ENCODE measurements at regions not wholly inside any gene's neighbourhood (a gene's known extent, or its start where the extent isn't known, plus 50 kb on each side); places are given as distances from the start of the nearest gene placed in this dataset.

DNA sequence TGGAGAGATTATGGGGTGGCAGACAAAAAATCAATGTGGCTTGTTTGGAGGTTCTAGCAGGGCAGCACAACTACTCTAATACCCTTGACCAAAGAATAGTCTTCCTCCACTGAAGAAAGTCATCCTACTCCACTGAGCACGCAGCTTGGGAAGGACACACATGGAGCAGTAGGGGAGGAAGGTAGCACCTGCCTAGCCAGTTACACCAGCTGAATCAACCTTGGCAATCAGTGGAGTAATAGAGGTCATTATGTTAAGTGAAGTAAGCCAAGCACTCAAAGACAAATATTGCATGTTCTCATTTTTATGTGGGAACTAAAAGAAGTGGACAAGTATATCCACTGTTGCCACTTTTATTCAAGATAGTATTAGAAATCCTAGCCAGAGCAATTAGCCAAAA lies 555.8 kb upstream of the ALCAM start:
- H3K9me3 ChIP-seq (ENCODE audit: control insufficient read depth, low read depth, low read length), result no peaks in the 10 kb centered on the region
- no peaks in the 10 kb centered on the region for H3K23me2 ChIP-seq (ENCODE audit: insufficient read length, low read depth, low read length, poor library complexity, severe bottlenecking)
- H2BK120ac ChIP-seq (ENCODE audit: low read depth, low read length, poor library complexity, severe bottlenecking), result no peak overlapping the region
- H3K79me2 ChIP-seq (ENCODE audit: insufficient read depth, low read length), result no peaks in the 10 kb centered on the region
- H4K20me1 ChIP-seq (ENCODE audit: control insufficient read depth, insufficient read depth, insufficient read length), result no peaks in the 10 kb centered on the region
- no peaks in the 10 kb centered on the region for H3K27me3 ChIP-seq (ENCODE audit: insufficient read depth, low read length)
- DNase-seq, result no peak
- H3K23ac ChIP-seq (ENCODE audit: insufficient read length, low read depth, low read length), result no peak overlapping the region
- no peak overlapping the region for H3K9ac ChIP-seq (ENCODE audit: extremely low read depth, insufficient read length, low read length)
- no peak overlapping the region for H3K4ac ChIP-seq (ENCODE audit: low read depth, low read length)
- H3T11ph ChIP-seq (ENCODE audit: low read length), result no peak overlapping the region
- H3K79me1 ChIP-seq (ENCODE audit: insufficient read depth, low read depth, low read length, poor library complexity, severe bottlenecking), result no peaks in the 10 kb centered on the region
- H2AK5ac ChIP-seq (ENCODE audit: insufficient read length, low read length), result no peak overlapping the region
- H4K5ac ChIP-seq (ENCODE audit: insufficient read length, low read depth, low read length), result no peak overlapping the region
- no peak overlapping the region for H2BK15ac ChIP-seq (ENCODE audit: low read depth, low read length)
- no peak overlapping the region for H4K91ac ChIP-seq (ENCODE audit: insufficient read length, low read depth, low read length)
- H3K4me2 ChIP-seq (ENCODE audit: insufficient read depth, insufficient read length, low read length), result no peak overlapping the region
- no peak overlapping the region for H2BK20ac ChIP-seq (ENCODE audit: low read depth, low read length, poor library complexity, severe bottlenecking)
- H2AFZ ChIP-seq (ENCODE audit: low read length), result no peak overlapping the region
- H2BK5ac ChIP-seq (ENCODE audit: insufficient read length, low read length), result no peak overlapping the region
- H3K14ac ChIP-seq (ENCODE audit: insufficient read depth, low read length), result no peak overlapping the region
- H3K4me1 ChIP-seq (ENCODE audit: insufficient read depth, low read length), result no peaks in the 10 kb centered on the region; the same call in 1 of the 2 replicates
- no peak overlapping the region for H3K4me3 Mint-ChIP-seq
- H3K4me1 Mint-ChIP-seq, result peaks cover 9% of the 10 kb centered on the region in 2 experiments
- H2BK12ac ChIP-seq (ENCODE audit: insufficient read length, low read depth, low read length), result no peak overlapping the region
- H4K8ac ChIP-seq (replicated peaks; ENCODE audit: insufficient read length, low read depth, low read length), result no peak overlapping the region
- TF ChIP-seq, protein P1, sequence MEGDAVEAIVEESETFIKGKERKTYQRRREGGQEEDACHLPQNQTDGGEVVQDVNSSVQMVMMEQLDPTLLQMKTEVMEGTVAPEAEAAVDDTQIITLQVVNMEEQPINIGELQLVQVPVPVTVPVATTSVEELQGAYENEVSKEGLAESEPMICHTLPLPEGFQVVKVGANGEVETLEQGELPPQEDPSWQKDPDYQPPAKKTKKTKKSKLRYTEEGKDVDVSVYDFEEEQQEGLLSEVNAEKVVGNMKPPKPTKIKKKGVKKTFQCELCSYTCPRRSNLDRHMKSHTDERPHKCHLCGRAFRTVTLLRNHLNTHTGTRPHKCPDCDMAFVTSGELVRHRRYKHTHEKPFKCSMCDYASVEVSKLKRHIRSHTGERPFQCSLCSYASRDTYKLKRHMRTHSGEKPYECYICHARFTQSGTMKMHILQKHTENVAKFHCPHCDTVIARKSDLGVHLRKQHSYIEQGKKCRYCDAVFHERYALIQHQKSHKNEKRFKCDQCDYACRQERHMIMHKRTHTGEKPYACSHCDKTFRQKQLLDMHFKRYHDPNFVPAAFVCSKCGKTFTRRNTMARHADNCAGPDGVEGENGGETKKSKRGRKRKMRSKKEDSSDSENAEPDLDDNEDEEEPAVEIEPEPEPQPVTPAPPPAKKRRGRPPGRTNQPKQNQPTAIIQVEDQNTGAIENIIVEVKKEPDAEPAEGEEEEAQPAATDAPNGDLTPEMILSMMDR (conservative IDR thresholded peaks at IDR 0.05), result no peak
- no peak overlapping the region for H3K27ac ChIP-seq (ENCODE audit: insufficient read length, low read depth, low read length)
- no peak overlapping the region for H3K18ac ChIP-seq (ENCODE audit: insufficient read length, low read depth, low read length)
- H3K27ac Mint-ChIP-seq, result peak overlapping the region in 1 of 3 experiments; percentile 81; a peak in 1 of 7 replicates
- 0 out of 7 replicates have a peak, but pooled peaks cover 0 to 1% (median 0%) of the 10 kb centered on the region in 3 experiments for H3K36me3 Mint-ChIP-seq (ENCODE audit: insufficient read depth in 1 of 3, low read depth in 3 of 3)
- H3K56ac ChIP-seq (ENCODE audit: insufficient read length, low read depth, low read length), result no peak overlapping the region
- no peaks in the 10 kb centered on the region for H3K27me3 Mint-ChIP-seq (ENCODE audit: low read depth)
- no CpG with 5 or more reads among the region's 1 CpG for WGBS (ENCODE audit: extremely low coverage, insufficient read length, low lambda C conversion rate)
- no peaks in the 10 kb centered on the region for H3K9me3 Mint-ChIP-seq
